ENCODE measurements at regions not wholly inside any gene's neighbourhood (a gene's known extent, or its start where the extent isn't known, plus 50 kb on each side); places are given as distances from the start of the nearest gene placed in this dataset.

- H2BK12ac ChIP-seq (ENCODE audit: insufficient read length, low read depth, low read length), result no peak overlapping the region
- H3K9me3 ChIP-seq (ENCODE audit: control insufficient read depth, low read depth, low read length), result no peaks in the 10 kb centered on the region
- H3K36me3 Mint-ChIP-seq (ENCODE audit: insufficient read depth in 1 of 3, low read depth in 3 of 3), result no peaks in the 10 kb centered on the region
- H3K4me1 Mint-ChIP-seq, result peaks cover 9 to 12% of the 10 kb centered on the region in 2 experiments
- no peak for DNase-seq
- H4K5ac ChIP-seq (ENCODE audit: insufficient read length, low read depth, low read length), result no peak overlapping the region
- no peak overlapping the region for H2BK5ac ChIP-seq (ENCODE audit: insufficient read length, low read length)
- no peak overlapping the region for H4K8ac ChIP-seq (replicated peaks; ENCODE audit: insufficient read length, low read depth, low read length)
- H3K18ac ChIP-seq (ENCODE audit: insufficient read length, low read depth, low read length), result no peak overlapping the region
- no peak overlapping the region for H2BK20ac ChIP-seq (ENCODE audit: low read depth, low read length, poor library complexity, severe bottlenecking)
- no peak overlapping the region for H3K4ac ChIP-seq (ENCODE audit: low read depth, low read length)
- no peak overlapping the region for H3K9ac ChIP-seq (ENCODE audit: extremely low read depth, insufficient read length, low read length)
- no peak overlapping the region for H3K27ac ChIP-seq (ENCODE audit: insufficient read length, low read depth, low read length)
- no peaks in the 10 kb centered on the region for H3K27me3 Mint-ChIP-seq (ENCODE audit: low read depth)
- TF ChIP-seq, protein P1, sequence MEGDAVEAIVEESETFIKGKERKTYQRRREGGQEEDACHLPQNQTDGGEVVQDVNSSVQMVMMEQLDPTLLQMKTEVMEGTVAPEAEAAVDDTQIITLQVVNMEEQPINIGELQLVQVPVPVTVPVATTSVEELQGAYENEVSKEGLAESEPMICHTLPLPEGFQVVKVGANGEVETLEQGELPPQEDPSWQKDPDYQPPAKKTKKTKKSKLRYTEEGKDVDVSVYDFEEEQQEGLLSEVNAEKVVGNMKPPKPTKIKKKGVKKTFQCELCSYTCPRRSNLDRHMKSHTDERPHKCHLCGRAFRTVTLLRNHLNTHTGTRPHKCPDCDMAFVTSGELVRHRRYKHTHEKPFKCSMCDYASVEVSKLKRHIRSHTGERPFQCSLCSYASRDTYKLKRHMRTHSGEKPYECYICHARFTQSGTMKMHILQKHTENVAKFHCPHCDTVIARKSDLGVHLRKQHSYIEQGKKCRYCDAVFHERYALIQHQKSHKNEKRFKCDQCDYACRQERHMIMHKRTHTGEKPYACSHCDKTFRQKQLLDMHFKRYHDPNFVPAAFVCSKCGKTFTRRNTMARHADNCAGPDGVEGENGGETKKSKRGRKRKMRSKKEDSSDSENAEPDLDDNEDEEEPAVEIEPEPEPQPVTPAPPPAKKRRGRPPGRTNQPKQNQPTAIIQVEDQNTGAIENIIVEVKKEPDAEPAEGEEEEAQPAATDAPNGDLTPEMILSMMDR (conservative IDR thresholded peaks at IDR 0.05), result no peak
- no peak overlapping the region for H3K56ac ChIP-seq (ENCODE audit: insufficient read length, low read depth, low read length)
- H3K9me3 Mint-ChIP-seq, result no peaks in the 10 kb centered on the region; a peak in 1 of 5 replicates
- H4K91ac ChIP-seq (ENCODE audit: insufficient read length, low read depth, low read length), result no peak overlapping the region
- H3K27me3 ChIP-seq (ENCODE audit: insufficient read depth, low read length), result no peaks in the 10 kb centered on the region
- H3K23me2 ChIP-seq (ENCODE audit: insufficient read length, low read depth, low read length, poor library complexity, severe bottlenecking), result no peaks in the 10 kb centered on the region
- no peak overlapping the region for H3T11ph ChIP-seq (ENCODE audit: low read length)
- H4K20me1 ChIP-seq (ENCODE audit: control insufficient read depth, insufficient read depth, insufficient read length), result no peaks in the 10 kb centered on the region
- WGBS (ENCODE audit: extremely low coverage, insufficient read length, low lambda C conversion rate), result no CpG with 5 or more reads among the region's 1 CpG
- H3K4me3 Mint-ChIP-seq, result no peak overlapping the region
- H2BK120ac ChIP-seq (ENCODE audit: low read depth, low read length, poor library complexity, severe bottlenecking), result no peak overlapping the region
- peaks cover 3% of the 10 kb centered on the region; the same call in 1 of the 2 replicates for H3K4me1 ChIP-seq (ENCODE audit: insufficient read depth, low read length)
- no peak overlapping the region for H3K23ac ChIP-seq (ENCODE audit: insufficient read length, low read depth, low read length)
- no peak overlapping the region for H2AFZ ChIP-seq (ENCODE audit: low read length)
- H2BK15ac ChIP-seq (ENCODE audit: low read depth, low read length), result no peak overlapping the region
- H2AK5ac ChIP-seq (ENCODE audit: insufficient read length, low read length), result no peak overlapping the region
- no peaks in the 10 kb centered on the region for H3K79me1 ChIP-seq (ENCODE audit: insufficient read depth, low read depth, low read length, poor library complexity, severe bottlenecking)
- H3K4me2 ChIP-seq (ENCODE audit: insufficient read depth, insufficient read length, low read length), result no peak overlapping the region
- H3K14ac ChIP-seq (ENCODE audit: insufficient read depth, low read length), result no peak overlapping the region
- H3K79me2 ChIP-seq (ENCODE audit: insufficient read depth, low read length), result no peaks in the 10 kb centered on the region
- no peak overlapping the region for H3K27ac Mint-ChIP-seq
Measured at GRCh38 chr4:23736466-23736865, 153.4 kb downstream of the PPARGC1A start.
